ENCODE measurements at regions not wholly inside any gene's neighbourhood (a gene's known extent, or its start where the extent isn't known, plus 50 kb on each side); places are given as distances from the start of the nearest gene placed in this dataset.

GRCh38 chrX:10358958-10359357 is 202.2 kb downstream of the CLCN4 start:
- no peak for DNase-seq (ENCODE audit: low read depth)
- TF ChIP-seq, protein P1, sequence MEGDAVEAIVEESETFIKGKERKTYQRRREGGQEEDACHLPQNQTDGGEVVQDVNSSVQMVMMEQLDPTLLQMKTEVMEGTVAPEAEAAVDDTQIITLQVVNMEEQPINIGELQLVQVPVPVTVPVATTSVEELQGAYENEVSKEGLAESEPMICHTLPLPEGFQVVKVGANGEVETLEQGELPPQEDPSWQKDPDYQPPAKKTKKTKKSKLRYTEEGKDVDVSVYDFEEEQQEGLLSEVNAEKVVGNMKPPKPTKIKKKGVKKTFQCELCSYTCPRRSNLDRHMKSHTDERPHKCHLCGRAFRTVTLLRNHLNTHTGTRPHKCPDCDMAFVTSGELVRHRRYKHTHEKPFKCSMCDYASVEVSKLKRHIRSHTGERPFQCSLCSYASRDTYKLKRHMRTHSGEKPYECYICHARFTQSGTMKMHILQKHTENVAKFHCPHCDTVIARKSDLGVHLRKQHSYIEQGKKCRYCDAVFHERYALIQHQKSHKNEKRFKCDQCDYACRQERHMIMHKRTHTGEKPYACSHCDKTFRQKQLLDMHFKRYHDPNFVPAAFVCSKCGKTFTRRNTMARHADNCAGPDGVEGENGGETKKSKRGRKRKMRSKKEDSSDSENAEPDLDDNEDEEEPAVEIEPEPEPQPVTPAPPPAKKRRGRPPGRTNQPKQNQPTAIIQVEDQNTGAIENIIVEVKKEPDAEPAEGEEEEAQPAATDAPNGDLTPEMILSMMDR (IDR thresholded peaks at IDR 0.05; ENCODE audit: control insufficient read depth, insufficient read depth, low read depth, low read length, missing control alignments), result no peak
- no peak overlapping the region for H3K4me3 ChIP-seq (ENCODE audit: control insufficient read depth, low read depth, low read length)

DNA sequence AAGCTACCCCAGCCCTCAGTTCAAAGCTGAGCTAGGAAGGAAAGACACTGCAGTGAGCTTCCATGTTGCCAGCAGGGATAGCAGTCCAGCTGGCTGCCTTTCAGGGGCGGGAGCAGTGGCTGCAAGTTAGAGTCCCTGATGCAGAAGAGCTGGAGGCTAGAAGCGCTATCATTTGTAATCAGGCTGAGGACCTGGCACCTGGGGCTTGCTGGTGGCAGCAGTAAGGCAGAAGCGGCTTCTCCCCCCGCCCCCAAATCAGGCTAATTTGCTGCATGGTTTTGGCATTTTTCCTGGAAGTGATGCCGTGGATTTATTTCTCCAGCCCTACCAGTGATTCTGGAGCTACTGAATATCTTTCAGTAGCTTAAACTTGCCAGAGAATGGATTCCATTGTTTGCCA is 203.3 kb downstream of the CLCN4 start:
- DNase-seq (ENCODE audit: low read depth), result no peak
- no peak overlapping the region for H3K4me3 ChIP-seq (ENCODE audit: control insufficient read depth, low read depth, low read length)
- TF ChIP-seq, protein P1 (IDR thresholded peaks at IDR 0.05; ENCODE audit: control insufficient read depth, insufficient read depth, low read depth, low read length, missing control alignments), result no peak

DNA sequence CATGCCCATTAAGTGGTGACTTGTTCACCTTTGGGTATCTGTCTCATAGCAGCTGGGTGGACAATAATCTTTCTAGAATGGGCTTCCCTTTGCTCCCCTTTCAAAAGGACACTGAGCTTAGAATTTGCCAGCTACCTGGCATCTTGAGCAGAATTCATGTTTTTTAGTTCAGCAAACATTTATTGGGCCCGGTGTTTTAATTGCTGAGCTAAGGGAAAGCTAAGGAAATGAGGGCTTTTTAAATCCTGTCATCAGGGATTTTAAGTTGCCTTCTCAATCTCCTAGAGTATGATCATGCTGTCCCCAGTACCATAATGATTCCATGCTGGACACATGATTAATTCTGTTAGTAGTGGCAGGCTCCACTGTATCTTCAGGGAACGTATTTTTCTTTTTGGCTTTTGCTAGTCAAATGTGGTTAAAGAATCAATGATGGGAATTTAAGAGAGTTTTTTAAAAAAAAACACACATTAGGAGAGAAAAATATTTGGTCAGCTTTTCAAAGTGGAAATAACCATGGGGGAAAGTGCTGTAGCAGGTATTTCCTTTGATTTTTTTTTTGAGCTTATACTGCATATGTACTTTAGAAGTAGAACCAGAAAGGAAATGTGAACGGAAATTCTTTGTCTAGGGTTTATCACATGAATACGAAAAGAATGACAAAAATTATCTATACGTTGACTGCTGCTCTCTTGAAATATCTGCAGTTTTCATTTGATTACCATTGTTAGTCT is 208.9 kb downstream of the CLCN4 start:
- no peak overlapping the region for H3K4me3 ChIP-seq (ENCODE audit: control insufficient read depth, low read depth, low read length)
- TF ChIP-seq, protein P1 (IDR thresholded peaks at IDR 0.05; ENCODE audit: control insufficient read depth, insufficient read depth, low read depth, low read length, missing control alignments), result no peak
- no peak for DNase-seq (ENCODE audit: low read depth)

DNA sequence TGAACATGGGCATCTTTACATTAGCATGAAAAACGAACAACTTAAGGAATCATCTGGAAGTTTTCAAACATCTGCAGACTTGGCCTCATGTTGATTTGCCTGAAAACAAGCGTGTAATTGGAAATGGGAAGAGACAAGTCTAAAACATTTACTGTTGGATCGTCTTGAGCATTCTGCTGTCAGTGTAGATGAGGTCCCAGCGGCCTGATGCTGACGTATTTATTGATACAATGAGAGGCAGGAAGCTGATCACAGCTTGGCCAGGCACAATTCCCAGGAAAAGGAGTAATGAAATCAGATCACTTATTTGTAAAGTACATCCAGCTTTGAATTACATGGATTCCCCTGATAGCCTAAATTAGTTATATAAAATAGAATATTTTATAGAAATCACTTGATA is 210.6 kb downstream of the CLCN4 start:
- H3K4me3 ChIP-seq (ENCODE audit: control insufficient read depth, low read depth, low read length), result no peak overlapping the region
- TF ChIP-seq, protein P1 (IDR thresholded peaks at IDR 0.05; ENCODE audit: control insufficient read depth, insufficient read depth, low read depth, low read length, missing control alignments), result no peak

DNA sequence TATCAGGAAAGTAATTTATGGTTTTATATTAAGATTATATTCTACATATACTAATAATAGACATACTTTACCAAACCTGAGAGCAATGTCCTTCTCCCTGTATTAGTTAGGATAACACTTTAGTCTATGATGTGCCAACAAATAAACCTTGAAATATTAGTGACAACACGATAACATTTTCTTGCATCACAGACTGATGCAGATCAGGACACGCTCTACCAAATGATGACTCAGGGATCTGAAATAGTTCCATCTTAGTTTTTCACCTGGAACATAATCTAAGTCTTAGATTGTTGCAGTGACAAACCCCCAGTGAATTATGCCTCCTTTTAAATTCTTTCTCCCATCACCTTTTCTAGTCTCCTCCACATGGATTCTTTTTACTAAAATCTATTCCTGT is 214.2 kb downstream of the CLCN4 start:
- H3K4me3 ChIP-seq (ENCODE audit: control insufficient read depth, low read depth, low read length), result no peak overlapping the region
- DNase-seq (ENCODE audit: low read depth), result no peak
- TF ChIP-seq, protein P1 (IDR thresholded peaks at IDR 0.05; ENCODE audit: control insufficient read depth, insufficient read depth, low read depth, low read length, missing control alignments), result no peak

More for the DNA sequence above, 210.6 kb downstream of the CLCN4 start:
- DNase-seq (ENCODE audit: low read depth), result no peak

GRCh38 chrX:10377427-10377826 is 220.7 kb downstream of the CLCN4 start:
- no peak for DNase-seq (ENCODE audit: low read depth)
- TF ChIP-seq, protein P1 (IDR thresholded peaks at IDR 0.05; ENCODE audit: control insufficient read depth, insufficient read depth, low read depth, low read length, missing control alignments), result no peak
- H3K4me3 ChIP-seq (ENCODE audit: control insufficient read depth, low read depth, low read length), result no peak overlapping the region

Data from AG09309 (cell line).